Right atrium auricular region (tissue), 2 donors: ENCODE measurements at regions not wholly inside any gene's neighbourhood (a gene's known extent, or its start where the extent isn't known, plus 50 kb on each side); places are given as distances from the start of the nearest gene placed in this dataset.

Source experiments
- DNase-seq: peaks from one replicate; pipeline ENCODE4 v3.0.0-alpha.2; 2019; ENCODE audit warnings: low spot score
- H3K27ac ChIP-seq, 2 donors: fragments of 200-600 bp; sonication (generic); 1 replicate in 1 of 2; 2 replicates in 1 of 2; pipeline ENCODE4 v1.5.1; 2016 to 2019
- H3K27me3 ChIP-seq, 2 donors: fragments of 200-600 bp; sonication (generic); one replicate each; pipeline versions ENCODE4 v1.5.1 to v1.6.0; 2017 to 2019
- H3K36me3 ChIP-seq: fragments of 200-600 bp; sonication (generic); one replicate; pipeline ENCODE4 v1.5.1; 2016
- H3K4me1 ChIP-seq, 2 donors: fragments of 200-600 bp; sonication (generic); one replicate each; pipeline versions ENCODE4 v1.5.1 to v1.6.0; 2017 to 2019
- H3K4me3 ChIP-seq, 2 donors: fragments of 200-600 bp; sonication (generic); 1 replicate in 1 of 2; 2 replicates in 1 of 2; pipeline ENCODE4 v1.5.1; 2017 to 2019; ENCODE audit warnings: mild to moderate bottlenecking in 1 of 2, moderate library complexity in 1 of 2
- H3K9me3 ChIP-seq, 2 donors: fragments of 200-600 bp; sonication (generic); one replicate each; pipeline ENCODE4 v1.5.1; 2019
- TF ChIP-seq, protein P1 (sequence below), 2 donors: fragments of 200-600 bp; sonication (generic); IDR thresholded peaks; one replicate each; pipeline ENCODE4 v1.5.1; 2019; ENCODE audit warnings: antibody characterized with exemption in 2 of 2

DNA sequence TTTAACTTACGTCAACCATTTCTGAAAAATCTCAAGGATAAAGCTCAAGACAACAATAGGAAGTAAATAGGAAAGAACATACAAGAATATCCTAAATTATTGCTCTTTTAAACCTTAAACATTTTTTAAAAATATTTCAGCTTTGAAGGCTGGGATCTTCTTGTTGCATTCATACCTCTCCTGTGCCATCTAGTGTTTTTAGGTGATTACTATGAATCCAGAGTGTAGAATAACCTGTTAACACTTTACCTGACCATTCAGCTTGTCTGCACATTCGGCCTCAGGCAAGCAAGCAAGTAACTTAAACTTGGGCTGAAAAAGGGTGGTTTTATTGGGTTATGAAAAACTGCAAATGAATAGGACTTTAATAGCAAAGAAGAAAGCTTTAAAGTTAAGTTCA is 507.8 kb upstream of the INTU start:
- DNase-seq: no peak
- Histone ChIP-seq H3K36me3 (no peaks in the 10 kb centered on the region), H3K27ac (no peak overlapping the region), H3K9me3 (no peaks in the 10 kb centered on the region), H3K4me1 (no peaks in the 10 kb centered on the region), H3K4me3 (no peak overlapping the region), H3K27me3 (no peaks in the 10 kb centered on the region)
- TF ChIP-seq, protein P1, sequence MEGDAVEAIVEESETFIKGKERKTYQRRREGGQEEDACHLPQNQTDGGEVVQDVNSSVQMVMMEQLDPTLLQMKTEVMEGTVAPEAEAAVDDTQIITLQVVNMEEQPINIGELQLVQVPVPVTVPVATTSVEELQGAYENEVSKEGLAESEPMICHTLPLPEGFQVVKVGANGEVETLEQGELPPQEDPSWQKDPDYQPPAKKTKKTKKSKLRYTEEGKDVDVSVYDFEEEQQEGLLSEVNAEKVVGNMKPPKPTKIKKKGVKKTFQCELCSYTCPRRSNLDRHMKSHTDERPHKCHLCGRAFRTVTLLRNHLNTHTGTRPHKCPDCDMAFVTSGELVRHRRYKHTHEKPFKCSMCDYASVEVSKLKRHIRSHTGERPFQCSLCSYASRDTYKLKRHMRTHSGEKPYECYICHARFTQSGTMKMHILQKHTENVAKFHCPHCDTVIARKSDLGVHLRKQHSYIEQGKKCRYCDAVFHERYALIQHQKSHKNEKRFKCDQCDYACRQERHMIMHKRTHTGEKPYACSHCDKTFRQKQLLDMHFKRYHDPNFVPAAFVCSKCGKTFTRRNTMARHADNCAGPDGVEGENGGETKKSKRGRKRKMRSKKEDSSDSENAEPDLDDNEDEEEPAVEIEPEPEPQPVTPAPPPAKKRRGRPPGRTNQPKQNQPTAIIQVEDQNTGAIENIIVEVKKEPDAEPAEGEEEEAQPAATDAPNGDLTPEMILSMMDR (IDR thresholded peaks at IDR 0.05): no peak

DNA sequence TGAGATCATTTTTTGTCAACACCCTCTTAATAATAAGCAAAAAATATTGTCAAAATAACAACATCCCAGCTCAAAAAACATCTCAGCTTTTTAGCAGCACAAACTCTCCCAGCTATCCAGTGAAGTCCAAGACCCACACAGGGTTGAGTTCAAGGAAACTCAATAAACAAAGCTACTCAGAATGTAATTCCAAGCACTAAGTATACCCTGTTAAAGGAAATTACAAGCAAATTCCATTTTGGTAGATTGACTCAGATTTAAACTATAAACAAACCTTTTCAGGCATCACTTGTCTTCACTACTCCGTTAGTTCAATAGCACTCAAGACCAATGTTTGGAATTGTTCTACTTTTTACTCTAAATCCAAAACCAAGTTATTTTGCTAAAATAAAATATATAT is 506.0 kb upstream of the INTU start:
- Histone ChIP-seq H3K36me3 (no peaks in the 10 kb centered on the region), H3K27me3 (no peaks in the 10 kb centered on the region), H3K4me3 (no peak overlapping the region), H3K9me3 (no peaks in the 10 kb centered on the region), H3K4me1 (no peaks in the 10 kb centered on the region), H3K27ac (no peak overlapping the region)
- TF ChIP-seq, protein P1 (IDR thresholded peaks at IDR 0.05): no peak
- no peak for DNase-seq

DNA sequence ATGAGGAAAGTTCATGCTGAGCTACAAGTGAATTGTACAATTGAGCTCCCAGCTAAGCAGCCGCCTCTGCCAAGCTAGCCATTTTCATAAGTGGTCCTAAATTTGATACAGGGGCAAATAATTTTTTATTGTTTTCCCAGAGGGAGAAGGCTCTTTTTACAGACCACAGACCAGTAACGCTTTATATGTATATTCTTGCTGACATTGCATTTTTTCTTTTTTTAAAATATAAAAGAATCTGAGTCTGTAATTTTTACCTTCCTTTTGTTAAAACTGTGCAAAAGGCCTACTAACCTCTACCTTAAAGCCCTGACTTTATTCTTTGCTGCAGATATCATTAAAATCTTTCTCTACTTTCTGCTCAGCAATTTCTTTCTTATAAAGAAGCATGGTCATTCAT is 501.2 kb upstream of the INTU start:
- Histone ChIP-seq H3K27ac (no peak overlapping the region), H3K27me3 (peaks cover 0 to 2% of the 10 kb centered on the region in 2 donors), H3K9me3 (no peaks in the 10 kb centered on the region), H3K4me1 (no peaks in the 10 kb centered on the region), H3K4me3 (no peak overlapping the region), H3K36me3 (no peaks in the 10 kb centered on the region)
- TF ChIP-seq, protein P1 (IDR thresholded peaks at IDR 0.05): no peak
- DNase-seq: no peak

DNA sequence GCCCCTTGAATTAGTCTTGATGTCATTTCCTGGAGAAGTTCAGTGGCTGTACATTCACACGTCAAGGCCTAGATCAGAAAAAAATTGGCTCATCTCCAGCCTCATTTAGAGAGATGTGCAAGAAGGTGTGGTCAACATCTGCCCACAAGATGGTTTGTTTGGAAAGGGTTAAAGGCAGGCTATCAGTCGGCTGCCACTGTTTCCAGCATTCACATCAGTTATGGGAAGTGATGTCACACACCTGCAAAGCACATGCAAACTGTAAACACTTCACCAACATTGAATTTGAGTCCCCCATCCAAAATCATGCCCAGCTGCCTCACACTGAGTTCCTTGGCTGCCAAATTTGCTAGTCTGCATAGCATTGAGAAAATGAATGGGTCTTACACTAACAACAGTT is 498.3 kb upstream of the INTU start:
- Histone ChIP-seq H3K9me3 (no peaks in the 10 kb centered on the region), H3K27ac (no peak overlapping the region), H3K4me3 (no peak overlapping the region), H3K4me1 (no peaks in the 10 kb centered on the region), H3K27me3 (peaks cover 0 to 2% of the 10 kb centered on the region in 2 donors), H3K36me3 (no peaks in the 10 kb centered on the region)
- TF ChIP-seq, protein P1 (IDR thresholded peaks at IDR 0.05): no peak
- DNase-seq: no peak

DNA sequence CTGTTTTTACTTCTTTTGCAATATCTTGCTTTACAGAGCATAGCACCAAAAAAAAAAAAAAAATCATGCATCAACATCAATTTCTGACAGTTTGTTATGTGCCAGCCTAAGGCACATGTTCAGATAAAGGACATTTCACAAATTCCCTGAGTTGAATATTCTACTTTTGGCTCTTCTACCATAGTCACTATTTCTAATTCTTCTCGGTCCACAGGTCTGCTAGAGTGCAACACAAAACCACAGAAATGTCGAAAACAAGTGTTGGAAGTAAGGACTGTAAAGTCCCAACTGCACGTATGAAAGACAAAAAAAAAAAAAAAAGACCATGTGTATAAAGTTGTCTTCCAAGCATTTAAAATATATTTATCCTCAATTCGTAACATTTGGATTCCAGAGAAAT is 494.2 kb upstream of the INTU start:
- DNase-seq: no peak
- Histone ChIP-seq H3K36me3 (no peaks in the 10 kb centered on the region), H3K9me3 (no peaks in the 10 kb centered on the region), H3K4me3 (no peak overlapping the region), H3K27ac (no peak overlapping the region), H3K27me3 (peaks cover 0 to 2% of the 10 kb centered on the region in 2 donors), H3K4me1 (no peaks in the 10 kb centered on the region)
- TF ChIP-seq, protein P1 (IDR thresholded peaks at IDR 0.05): no peak

DNA sequence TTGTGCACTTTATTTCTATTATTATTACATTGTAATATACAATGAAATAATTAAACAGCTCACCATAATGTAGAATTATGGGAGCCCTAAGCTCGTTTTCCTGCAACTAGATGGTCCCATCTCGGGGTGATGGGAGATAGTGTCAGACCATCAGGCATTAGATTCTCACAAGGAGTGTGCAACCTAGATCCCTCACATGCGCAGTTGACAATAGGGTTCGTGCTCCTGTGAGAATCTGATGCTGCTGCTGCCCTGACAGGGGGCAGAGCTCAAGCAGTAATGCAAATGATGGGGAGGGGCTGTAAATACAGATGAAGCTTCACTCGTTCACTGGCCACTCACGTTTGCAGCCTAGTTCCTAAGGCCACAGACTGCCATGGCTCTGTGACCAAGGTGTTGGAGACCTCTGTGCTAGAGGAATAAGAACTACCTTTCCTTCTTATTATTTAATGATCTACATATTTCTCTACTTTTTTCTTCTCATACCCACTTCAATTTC is 492.9 kb upstream of the INTU start:
- no peaks in the 10 kb centered on the region for H3K9me3 ChIP-seq
- H3K4me1 ChIP-seq: no peaks in the 10 kb centered on the region
- no peak overlapping the region for H3K4me3 ChIP-seq
- H3K27ac ChIP-seq: no peak overlapping the region
- TF ChIP-seq, protein P1 (IDR thresholded peaks at IDR 0.05): no peak
- H3K27me3 ChIP-seq: peaks cover 0 to 2% of the 10 kb centered on the region in 2 donors
- no peak for DNase-seq
- H3K36me3 ChIP-seq: no peaks in the 10 kb centered on the region
